GM12878 (cell line): ENCODE measurements at regions not wholly inside any gene's neighbourhood (a gene's known extent, or its start where the extent isn't known, plus 50 kb on each side); places are given as distances from the start of the nearest gene placed in this dataset.

Experiments
- BRCA1 ChIP-seq: IDR thresholded peaks from 2 replicates; pipeline ENCODE4 v1.6.1; 2011; ENCODE audit warnings: low read depth, low read length, improper control_type of control experiment
- CREB1 ChIP-seq: IDR thresholded peaks from 2 replicates; pipeline ENCODE4 v1.6.1; 2012; ENCODE audit warnings: low read depth, mild to moderate bottlenecking, inconsistent platforms
- CTCF ChIP-seq, 3 experiments: IDR thresholded peaks in 2 of 3; conservative IDR thresholded peaks in 1 of 3; 2 replicates each; pipeline ENCODE4 v1.5.1; 2011; ENCODE audit warnings: low read depth in 3 of 3, low read length in 3 of 3, mild to moderate bottlenecking in 3 of 3, control low read depth in 2 of 3, moderate library complexity in 2 of 3, inconsistent platforms in 1 of 3, mixed read lengths in 1 of 3; ENCODE audit not compliant: control insufficient read depth in 2 of 3, insufficient read depth in 1 of 3; ENCODE audit errors: extremely low read depth in 1 of 3
- E2F8 ChIP-seq: fragments of 450-650 bp; IDR thresholded peaks from 2 replicates; pipeline ENCODE4 v1.6.1; 2018; ENCODE audit warnings: mild to moderate bottlenecking, low read depth, moderate library complexity; ENCODE audit not compliant: partially characterized antibody
- NFIC ChIP-seq: IDR thresholded peaks from 2 replicates; pipeline ENCODE4 v1.6.1; 2012; ENCODE audit warnings: low read depth, mild to moderate bottlenecking, inconsistent platforms, low read length, moderate library complexity
- POLR2AphosphoS5 ChIP-seq: IDR thresholded peaks from 2 replicates; pipeline ENCODE4 v1.6.1; 2011; ENCODE audit warnings: mild to moderate bottlenecking, low read length, inconsistent platforms
- REST ChIP-seq: IDR thresholded peaks from 2 replicates; pipeline ENCODE4 v1.6.1; 2012; ENCODE audit warnings: mild to moderate bottlenecking, low read depth, low read length
- SP1 ChIP-seq: IDR thresholded peaks from one replicate; pipeline ENCODE4 v1.6.1; 2011; ENCODE audit warnings: low read depth, low read length
- TARDBP ChIP-seq: IDR thresholded peaks from 2 replicates; pipeline ENCODE4 v1.6.1; 2016; ENCODE audit warnings: borderline replicate concordance
- YY1 ChIP-seq: IDR thresholded peaks from 2 replicates; pipeline ENCODE4 v1.6.1; 2011; ENCODE audit warnings: low read depth, mild to moderate bottlenecking, low read length

GRCh38 chr10:62745581-62745980 lies 58.9 kb upstream of the ADO start:
- TF ChIP-seq E2F8 = no peak
- no peak for TF ChIP-seq NFIC
- TF ChIP-seq YY1 = no peak
- TF ChIP-seq POLR2AphosphoS5 = no peak
- no peak for TF ChIP-seq CREB1
- no peak for TF ChIP-seq REST
- TF ChIP-seq CTCF (IDR thresholded peaks at IDR 0.05 in 2 of 3, conservative IDR thresholded peaks at IDR 0.05 in 1 of 3; ENCODE audit: control insufficient read depth in 2 of 3, extremely low read depth in 1 of 3, insufficient read depth in 1 of 3, low read depth in 3 of 3, low read length in 3 of 3) = no peak
- no peak for TF ChIP-seq BRCA1
- TF ChIP-seq SP1 = no peak
- TF ChIP-seq TARDBP = no peak
